Lower leg skin (tissue), 4 donors: ENCODE measurements at regions not wholly inside any gene's neighbourhood (a gene's known extent, or its start where the extent isn't known, plus 50 kb on each side); places are given as distances from the start of the nearest gene placed in this dataset.

Experiments used
- DNase-seq, 2 donors: peaks; one replicate each; pipeline ENCODE4 v3.0.0-alpha.2; 2019; ENCODE audit warnings: low spot score in 2 of 2
- H3K4me3 ChIP-seq: fragments of 200-600 bp; sonication (generic); 2 replicates; pipeline ENCODE4 v1.5.1; 2017; ENCODE audit warnings: mild to moderate bottlenecking, low read depth; ENCODE audit not compliant: poor library complexity, severe bottlenecking
- POLR2A ChIP-seq, 2 donors: fragments of 450-650 bp; IDR thresholded peaks; one replicate each; pipeline ENCODE4 v1.6.1; 2016 to 2017; ENCODE audit warnings: antibody characterized with exemption in 2 of 2, mild to moderate bottlenecking in 1 of 2, moderate library complexity in 1 of 2
- WGBS, 2 donors: methylation state at CpG; one replicate each; pipeline ENCODE4 v1.1.5; 2018; 5-methylcytosine and 5-hydroxymethylcytosine counted together
- intact Hi-C: fragments of 100-400 bp; cut with DNase I; formaldehyde crosslinking; loops from one replicate; pipeline ENCODE4 v1.15.0; 2023; ENCODE audit warnings: low total_unique reads
- TF ChIP-seq, protein P1 (sequence below), 3 donors: fragments of 450-650 bp; IDR thresholded peaks; one replicate each; pipeline ENCODE4 v1.5.1; 2016; ENCODE audit warnings: antibody characterized with exemption in 3 of 3, mild to moderate bottlenecking in 3 of 3, moderate library complexity in 2 of 3

GRCh38 chr14:22391908-22392565 is 197.0 kb downstream of the DAD1 start:
- intact Hi-C loops, result no loop called here
- TF ChIP-seq, protein P1, sequence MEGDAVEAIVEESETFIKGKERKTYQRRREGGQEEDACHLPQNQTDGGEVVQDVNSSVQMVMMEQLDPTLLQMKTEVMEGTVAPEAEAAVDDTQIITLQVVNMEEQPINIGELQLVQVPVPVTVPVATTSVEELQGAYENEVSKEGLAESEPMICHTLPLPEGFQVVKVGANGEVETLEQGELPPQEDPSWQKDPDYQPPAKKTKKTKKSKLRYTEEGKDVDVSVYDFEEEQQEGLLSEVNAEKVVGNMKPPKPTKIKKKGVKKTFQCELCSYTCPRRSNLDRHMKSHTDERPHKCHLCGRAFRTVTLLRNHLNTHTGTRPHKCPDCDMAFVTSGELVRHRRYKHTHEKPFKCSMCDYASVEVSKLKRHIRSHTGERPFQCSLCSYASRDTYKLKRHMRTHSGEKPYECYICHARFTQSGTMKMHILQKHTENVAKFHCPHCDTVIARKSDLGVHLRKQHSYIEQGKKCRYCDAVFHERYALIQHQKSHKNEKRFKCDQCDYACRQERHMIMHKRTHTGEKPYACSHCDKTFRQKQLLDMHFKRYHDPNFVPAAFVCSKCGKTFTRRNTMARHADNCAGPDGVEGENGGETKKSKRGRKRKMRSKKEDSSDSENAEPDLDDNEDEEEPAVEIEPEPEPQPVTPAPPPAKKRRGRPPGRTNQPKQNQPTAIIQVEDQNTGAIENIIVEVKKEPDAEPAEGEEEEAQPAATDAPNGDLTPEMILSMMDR (IDR thresholded peaks at IDR 0.05), result peak in 1 of 3 donors; percentile 17
- TF ChIP-seq POLR2A (IDR thresholded peaks at IDR 0.05), result no peak
- no peak for DNase-seq
- no peak overlapping the region for H3K4me3 ChIP-seq
- 45 to 49% methylated on average over 7 of the region's 7 CpGs for WGBS, 2 donors

- intact Hi-C loops, result no loop called here
- no peak for DNase-seq
- TF ChIP-seq, protein P1 (IDR thresholded peaks at IDR 0.05), result no peak
- TF ChIP-seq POLR2A (IDR thresholded peaks at IDR 0.05), result no peak
- H3K4me3 ChIP-seq, result no peak overlapping the region
- 64 to 65% methylated on average over 4 of the region's 4 CpGs for WGBS, 2 donors
Observed at GRCh38 chr14:22390824-22391461, 198.1 kb downstream of the DAD1 start.

DNA sequence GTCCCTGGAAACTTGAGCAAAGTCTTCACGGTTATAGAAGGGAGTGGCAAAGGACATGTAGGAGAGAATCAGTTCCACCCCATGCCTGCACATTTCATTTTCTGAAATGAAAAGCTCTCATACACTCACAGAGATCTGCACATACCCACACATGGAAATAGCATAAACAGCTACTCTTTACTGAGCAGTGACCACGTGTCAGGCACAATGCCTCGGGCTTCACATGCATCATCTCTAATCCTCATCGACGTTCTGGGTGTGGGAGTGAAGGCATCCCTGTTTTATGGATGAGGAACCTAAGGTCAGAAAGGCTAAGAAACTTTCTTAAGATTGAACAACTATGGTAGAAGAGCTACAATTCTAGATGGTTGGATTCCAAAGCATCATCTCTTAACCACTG is 198.8 kb downstream of the DAD1 start:
- no peak for TF ChIP-seq POLR2A (IDR thresholded peaks at IDR 0.05)
- TF ChIP-seq, protein P1 (IDR thresholded peaks at IDR 0.05), result no peak
- intact Hi-C loops, result no loop called here
- no peak for DNase-seq
- WGBS, 2 donors, result 49 to 57% methylated on average over 5 of the region's 5 CpGs
- no peak overlapping the region for H3K4me3 ChIP-seq

- intact Hi-C loops, result loop anchor here (10.0 kb wide), 1 partner anchor 166 kb away; no protein-coding TSS in a partner anchor
- TF ChIP-seq, protein P1 (IDR thresholded peaks at IDR 0.05), result no peak
- no peak for TF ChIP-seq POLR2A (IDR thresholded peaks at IDR 0.05)
- no peak overlapping the region for H3K4me3 ChIP-seq
- DNase-seq, result no peak
- WGBS, 2 donors, result 73 to 75% methylated on average over 8 of the region's 8 CpGs
Observed at GRCh38 chr14:22388669-22389595, 200.1 kb downstream of the DAD1 start.

- no peak for TF ChIP-seq POLR2A (IDR thresholded peaks at IDR 0.05)
- TF ChIP-seq, protein P1 (IDR thresholded peaks at IDR 0.05), result no peak
- intact Hi-C loops, result loop anchor here (1.0 to 10.0 kb wide), 2 partner anchors 85 to 167 kb away; no protein-coding TSS in a partner anchor
- no peak overlapping the region for H3K4me3 ChIP-seq
- 45 to 47% methylated on average over 11 of the region's 11 CpGs for WGBS, 2 donors
- no peak for DNase-seq
Observed at GRCh38 chr14:22387776-22388241, 201.2 kb downstream of the DAD1 start.
